ENCODE measurements at regions not wholly inside any gene's neighbourhood (a gene's known extent, or its start where the extent isn't known, plus 50 kb on each side); places are given as distances from the start of the nearest gene placed in this dataset.

- no peak for DNase-seq (ENCODE audit: low spot score)
Measured at GRCh38 chr12:102781117-102781516, 135.9 kb downstream of the PAH start.

- DNase-seq (ENCODE audit: low spot score), result no peak
Measured at GRCh38 chr12:102776041-102776440, 141.0 kb downstream of the PAH start.

GRCh38 chr12:102769323-102769916 is 147.6 kb downstream of the PAH start:
- DNase-seq (ENCODE audit: low spot score), result no peak

GRCh38 chr12:102766961-102767360 is 150.1 kb downstream of the PAH start:
- DNase-seq (ENCODE audit: low spot score), result no peak

- no peak for DNase-seq (ENCODE audit: low spot score)
Measured at GRCh38 chr12:102765736-102766135, 151.3 kb downstream of the PAH start.

GRCh38 chr12:102763471-102763870 is 153.6 kb downstream of the PAH start:
- no peak for DNase-seq (ENCODE audit: low spot score)

- DNase-seq (ENCODE audit: low spot score), result no peak
Measured at GRCh38 chr12:102763061-102763460, 154.0 kb downstream of the PAH start.

- DNase-seq (ENCODE audit: low spot score), result no peak
Measured at GRCh38 chr12:102760322-102760721, 156.7 kb downstream of the PAH start.

- DNase-seq (ENCODE audit: low spot score), result no peak
Measured at GRCh38 chr12:102759466-102759865, 157.6 kb downstream of the PAH start.

GRCh38 chr12:102757882-102758226 is 159.2 kb downstream of the PAH start:
- no peak for DNase-seq (ENCODE audit: low spot score)

GRCh38 chr12:102757154-102757881 is 159.7 kb downstream of the PAH start:
- no peak for DNase-seq (ENCODE audit: low spot score)

- DNase-seq (ENCODE audit: low spot score), result no peak
Measured at GRCh38 chr12:102756530-102756929, 160.5 kb downstream of the PAH start.

GRCh38 chr12:102755266-102755665 is 161.8 kb downstream of the PAH start:
- no peak for DNase-seq (ENCODE audit: low spot score)

- DNase-seq (ENCODE audit: low spot score), result no peak
Measured at GRCh38 chr12:102753802-102754201, 163.2 kb downstream of the PAH start.

GRCh38 chr12:102748704-102749103 is 168.3 kb downstream of the PAH start:
- no peak for DNase-seq (ENCODE audit: low spot score)

- no peak for DNase-seq (ENCODE audit: low spot score)
Measured at GRCh38 chr12:102746963-102747362, 170.1 kb downstream of the PAH start.

GRCh38 chr12:102745971-102746600 is 171.0 kb downstream of the PAH start:
- no peak for DNase-seq (ENCODE audit: low spot score)

GRCh38 chr12:102741196-102741595 is 175.8 kb downstream of the PAH start:
- DNase-seq (ENCODE audit: low spot score), result no peak

- no peak for DNase-seq (ENCODE audit: low spot score)
Measured at GRCh38 chr12:102740141-102740955, 176.7 kb downstream of the PAH start.

- DNase-seq (ENCODE audit: low spot score), result no peak
Measured at GRCh38 chr12:102736328-102736727, 180.7 kb downstream of the PAH start.

GRCh38 chr12:102735104-102735503 is 181.9 kb downstream of the PAH start:
- DNase-seq (ENCODE audit: low spot score), result no peak

GRCh38 chr12:102730996-102731395 is 186.0 kb downstream of the PAH start:
- no peak for DNase-seq (ENCODE audit: low spot score)

Measured in hematopoietic multipotent progenitor cell treated with erythropoietin and hydrocortisone succinate and interleukin-3 and kit ligand, for 15 days (in vitro differentiated cells).